GM18498 (cell line): ENCODE measurements at regions not wholly inside any gene's neighbourhood (a gene's known extent, or its start where the extent isn't known, plus 50 kb on each side); places are given as distances from the start of the nearest gene placed in this dataset.

Experiments
- ATAC-seq: cut with Tn5 transposase; IDR thresholded peaks from one replicate; pipeline ENCODE4 v1.9.1; 2021; ENCODE audit warnings: mild to moderate bottlenecking, moderate library complexity; ENCODE audit not compliant: unreplicated experiment

DNA sequence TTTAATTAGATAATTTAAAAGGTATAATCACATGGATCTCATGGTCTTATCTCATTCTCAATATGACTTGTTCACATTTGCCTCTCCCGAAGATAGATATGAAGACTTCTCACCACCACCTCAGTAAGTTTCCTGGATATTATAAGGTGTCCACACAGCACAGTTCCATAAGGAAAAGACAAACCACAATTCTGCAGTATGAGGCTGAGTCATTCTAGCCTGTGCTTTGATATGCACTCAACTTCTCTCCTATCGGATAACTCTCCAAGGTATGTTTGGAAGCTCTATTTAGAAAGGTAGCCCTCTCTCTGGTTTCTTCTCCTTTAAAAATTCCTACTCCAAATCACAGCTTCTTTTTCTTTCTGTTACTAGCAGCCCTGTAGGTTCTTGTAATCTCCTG lies 612.8 kb downstream of the ZPLD1 start:
- ATAC-seq, result no peak

DNA sequence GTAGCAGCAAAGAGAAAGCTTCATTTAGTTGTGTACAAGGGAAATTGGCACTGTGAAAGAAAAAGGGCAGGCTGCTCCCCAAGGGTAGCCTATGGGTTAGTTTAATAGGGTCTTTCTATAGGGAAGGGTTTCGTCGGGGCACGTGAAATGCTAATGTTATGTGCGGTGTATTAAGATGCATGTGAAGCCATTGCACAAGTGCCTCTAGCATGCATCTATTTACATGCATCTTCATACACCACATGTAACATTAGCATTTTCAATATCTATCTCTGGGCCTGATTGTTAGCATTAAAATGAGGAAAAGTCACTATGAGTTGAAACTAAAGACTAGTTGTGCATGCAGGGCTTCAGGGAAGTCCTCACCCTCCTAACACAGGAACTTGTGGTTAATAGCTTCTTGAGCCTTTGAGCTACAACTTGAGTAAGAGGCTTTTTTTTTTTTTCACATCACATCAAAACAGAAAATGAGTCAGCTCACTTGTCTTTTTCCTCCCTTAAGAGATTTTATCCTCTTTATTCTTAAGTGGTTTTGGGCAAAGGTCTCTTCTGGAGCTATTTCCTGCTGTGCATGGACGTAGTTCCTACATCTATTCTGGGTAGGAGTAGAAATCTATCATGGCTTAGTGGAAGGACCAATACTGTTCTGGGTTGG lies 613.4 kb downstream of the ZPLD1 start:
- peak; percentile 80 for ATAC-seq

DNA sequence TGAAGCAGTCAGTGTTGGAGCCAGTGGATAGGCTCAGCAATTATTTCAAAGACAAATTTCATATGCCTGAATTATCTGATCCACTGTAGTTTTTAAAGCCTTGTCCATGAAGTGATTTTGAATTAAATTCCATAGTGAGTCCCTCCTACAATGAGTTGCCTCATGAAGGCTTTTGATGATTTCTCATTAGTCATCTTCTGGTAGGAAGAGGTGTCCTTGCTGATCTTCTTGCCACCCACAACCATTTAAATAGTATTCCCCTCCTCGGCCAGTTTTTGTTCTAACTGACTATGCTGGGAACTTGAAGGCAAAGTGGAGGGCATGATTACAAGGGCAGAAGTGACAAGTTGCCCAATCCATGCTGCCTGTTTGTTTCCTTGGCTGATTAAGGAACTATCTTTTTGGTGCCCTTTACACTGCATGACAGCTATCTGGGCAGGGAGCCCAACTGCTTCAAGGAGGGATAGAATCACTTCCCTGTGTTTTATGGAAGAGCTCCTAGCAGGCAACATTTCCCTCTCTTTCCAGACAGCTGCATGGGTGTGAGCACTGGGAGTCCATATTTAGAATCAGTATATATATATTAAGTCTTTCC lies 617.5 kb downstream of the ZPLD1 start:
- ATAC-seq, result no peak

DNA sequence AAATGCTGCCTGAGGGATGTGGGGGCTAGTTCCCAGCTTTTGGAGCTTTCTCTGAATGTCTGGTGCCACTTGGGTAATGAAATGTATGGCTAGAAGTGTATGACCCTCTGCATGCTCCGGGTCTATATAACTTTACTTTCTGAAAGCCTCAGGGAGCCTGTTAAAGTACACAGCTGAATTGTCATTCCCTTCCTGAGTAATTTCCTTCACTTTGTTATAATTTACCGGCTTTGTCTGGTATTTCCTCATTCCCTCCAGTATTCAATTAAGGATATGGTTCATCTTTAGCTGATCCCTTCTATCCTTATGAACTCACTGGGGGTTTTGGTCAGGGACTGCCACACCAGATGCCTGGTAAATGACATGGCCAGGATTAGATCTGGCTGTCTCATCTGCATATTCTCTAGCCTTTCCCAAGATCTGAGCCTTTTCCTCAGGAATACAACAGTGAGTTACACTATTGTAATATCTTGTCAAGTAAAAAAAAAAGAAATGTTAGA lies 620.3 kb downstream of the ZPLD1 start:
- ATAC-seq, result no peak

DNA sequence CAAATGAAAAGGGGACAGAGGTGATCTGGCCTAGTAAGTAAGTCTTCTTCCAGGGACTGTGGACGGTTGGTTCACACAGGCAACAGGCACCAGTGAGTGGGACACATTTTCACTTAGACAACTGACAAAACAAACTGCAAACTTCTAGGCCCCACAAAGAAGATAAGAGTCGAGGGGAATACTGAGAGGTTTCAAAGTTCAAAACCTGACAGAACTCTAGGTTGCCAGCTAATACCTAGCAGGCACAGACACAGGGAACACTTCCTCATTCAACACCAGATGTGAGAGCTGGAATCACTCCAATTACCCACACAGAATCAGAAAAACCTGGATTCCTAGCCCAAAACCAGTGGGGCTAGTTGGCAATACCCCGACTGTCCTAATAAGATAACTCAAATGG lies 621.7 kb downstream of the ZPLD1 start:
- ATAC-seq, result no peak

DNA sequence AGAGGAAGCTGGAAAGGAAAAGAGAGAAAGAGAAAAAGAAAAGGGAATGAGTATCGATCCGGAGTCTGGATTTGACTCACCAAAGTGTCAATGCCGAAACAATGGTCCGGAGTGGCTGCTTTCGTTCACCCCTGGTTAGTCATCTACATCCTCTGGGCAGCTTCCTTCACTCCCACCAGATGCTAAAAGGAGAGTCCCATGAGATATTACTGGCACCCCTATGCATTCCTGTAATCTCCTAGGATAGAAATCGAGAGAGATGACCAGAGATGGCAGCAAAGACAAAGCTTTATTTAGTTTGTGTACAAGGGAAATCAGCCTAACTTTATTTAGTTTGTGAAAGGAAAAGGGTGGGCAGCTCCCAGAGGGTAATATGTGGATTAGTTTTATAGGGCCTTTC lies 622.2 kb downstream of the ZPLD1 start:
- ATAC-seq, result no peak

DNA sequence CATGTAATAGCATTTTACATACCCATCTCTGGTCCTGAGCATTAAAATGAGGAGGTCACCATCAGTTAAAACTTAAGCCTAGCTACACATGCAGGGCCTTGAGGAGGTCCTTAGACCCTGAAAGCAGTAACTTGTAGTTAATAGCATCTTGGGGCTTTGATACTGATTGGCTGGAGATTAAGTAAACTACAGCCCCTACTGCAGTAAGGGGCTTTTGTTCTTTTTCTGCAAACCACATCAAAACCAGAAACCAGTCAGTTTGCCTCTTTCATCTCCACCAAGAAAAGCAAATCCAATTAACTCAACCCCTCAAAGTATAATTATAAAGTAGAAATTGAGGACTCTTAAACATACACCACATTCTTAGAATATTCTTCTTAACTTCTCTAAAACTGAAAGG lies 622.7 kb downstream of the ZPLD1 start:
- ATAC-seq, result no peak

DNA sequence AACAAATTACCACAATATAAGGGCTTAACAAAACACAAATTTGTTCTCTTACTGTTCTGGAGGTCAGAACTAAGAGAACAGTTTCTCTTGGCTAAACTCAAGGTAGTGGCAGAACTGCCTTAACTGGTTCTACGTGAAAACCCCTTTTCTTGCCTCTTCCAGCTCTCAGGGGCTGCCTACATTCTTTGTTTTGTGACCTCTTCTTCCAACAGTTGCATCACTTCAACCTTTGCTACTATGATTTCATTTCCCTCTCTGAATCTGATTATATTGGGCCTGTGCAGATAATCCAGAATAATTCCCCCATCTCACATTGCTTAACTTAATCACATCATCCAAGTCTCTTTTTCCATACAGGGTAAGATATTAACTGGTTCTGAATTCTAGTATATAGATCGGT lies 624.6 kb downstream of the ZPLD1 start:
- no peak for ATAC-seq

DNA sequence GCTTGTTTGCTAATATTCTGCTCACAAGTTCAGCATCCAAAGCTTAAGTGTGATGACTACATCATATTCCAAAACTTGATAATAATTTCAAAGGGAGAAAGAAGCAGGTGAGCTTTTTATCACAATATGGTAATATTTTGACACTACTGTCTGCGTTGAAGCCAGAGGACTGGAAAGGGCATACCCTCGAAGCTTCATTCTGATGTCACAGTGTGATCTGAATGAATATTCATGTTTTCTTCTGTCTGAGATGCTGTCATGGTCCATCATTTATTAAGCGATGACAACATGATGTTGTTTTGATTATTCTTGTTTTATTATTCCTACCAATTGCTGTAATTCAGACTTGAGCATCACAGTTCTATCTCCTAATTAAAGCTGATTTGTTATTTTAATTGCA lies 625.4 kb downstream of the ZPLD1 start:
- ATAC-seq, result no peak

DNA sequence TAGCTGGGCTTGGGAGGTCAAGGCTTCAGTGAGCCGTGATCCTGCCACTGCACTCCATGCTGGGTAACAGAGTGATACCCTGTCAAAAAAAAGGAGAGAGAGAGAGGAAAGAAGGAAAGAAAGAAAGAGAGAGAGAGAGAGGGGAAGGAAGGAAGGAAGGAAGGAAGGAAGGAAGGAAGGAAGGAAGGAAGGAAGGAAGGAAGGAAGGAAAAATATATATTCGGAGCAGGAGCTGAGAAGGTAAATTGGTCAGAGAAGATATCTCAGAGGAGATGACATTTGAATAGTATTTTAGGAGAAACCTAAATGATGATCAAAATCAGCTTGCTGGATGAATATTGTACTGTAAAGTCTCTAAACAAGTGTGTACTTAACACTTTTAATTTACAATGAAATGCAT lies 633.1 kb downstream of the ZPLD1 start:
- ATAC-seq, result no peak

DNA sequence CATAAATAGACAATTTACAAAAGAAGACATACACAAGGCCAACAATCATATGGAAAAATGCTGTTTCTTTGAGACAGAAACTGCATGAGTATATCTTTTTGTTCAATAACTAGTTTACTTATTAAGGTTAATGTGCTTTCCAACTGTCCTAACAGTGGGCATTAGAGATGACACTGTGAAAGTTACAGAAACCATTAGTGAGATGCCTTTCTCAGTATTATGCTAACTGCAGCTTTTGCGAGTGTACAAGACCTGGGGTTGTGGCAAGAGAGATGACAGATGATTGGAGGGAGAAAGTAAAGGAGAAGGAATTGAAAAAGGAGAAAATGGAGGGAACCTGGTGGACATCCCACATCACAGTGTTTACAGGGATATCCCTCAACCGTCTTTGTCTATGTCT lies 640.5 kb downstream of the ZPLD1 start:
- no peak for ATAC-seq

DNA sequence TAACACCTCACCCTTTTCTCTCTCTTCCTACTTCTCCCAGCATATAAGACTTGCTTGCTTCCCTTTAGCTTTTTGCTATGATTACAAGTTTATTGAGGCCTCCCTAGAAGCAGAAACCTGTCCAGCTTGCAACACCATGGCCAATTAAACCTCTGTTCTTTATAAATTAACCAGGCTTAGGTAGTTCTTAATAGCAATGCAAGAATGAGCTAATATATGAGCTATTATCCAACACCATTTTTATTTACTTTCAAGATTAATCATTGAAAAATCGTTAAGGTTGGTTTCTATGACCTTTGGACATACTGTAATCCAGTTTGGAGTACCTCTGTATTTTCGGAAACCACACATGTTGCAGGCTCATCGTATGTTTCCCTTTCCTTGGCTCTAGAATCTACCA lies 643.1 kb downstream of the ZPLD1 start:
- ATAC-seq, result no peak

DNA sequence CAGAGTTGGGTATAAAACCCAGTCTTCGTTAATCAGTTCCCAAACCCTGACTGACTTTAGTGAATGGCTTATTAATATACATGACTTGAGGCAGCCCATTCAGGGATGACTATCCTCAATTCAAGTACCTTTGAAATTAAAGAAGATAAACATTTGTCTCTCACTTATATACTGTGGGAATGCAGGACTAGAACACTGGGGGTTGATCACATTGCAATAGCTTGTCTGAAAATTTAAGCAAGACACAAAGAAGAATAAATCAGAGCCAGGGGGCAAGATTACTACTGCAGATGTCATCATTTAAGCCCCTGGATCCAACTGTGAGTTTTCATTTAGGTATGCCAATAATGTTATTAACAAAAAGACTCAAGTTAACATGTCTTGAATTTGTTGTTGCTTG lies 647.7 kb downstream of the ZPLD1 start:
- ATAC-seq, result no peak

DNA sequence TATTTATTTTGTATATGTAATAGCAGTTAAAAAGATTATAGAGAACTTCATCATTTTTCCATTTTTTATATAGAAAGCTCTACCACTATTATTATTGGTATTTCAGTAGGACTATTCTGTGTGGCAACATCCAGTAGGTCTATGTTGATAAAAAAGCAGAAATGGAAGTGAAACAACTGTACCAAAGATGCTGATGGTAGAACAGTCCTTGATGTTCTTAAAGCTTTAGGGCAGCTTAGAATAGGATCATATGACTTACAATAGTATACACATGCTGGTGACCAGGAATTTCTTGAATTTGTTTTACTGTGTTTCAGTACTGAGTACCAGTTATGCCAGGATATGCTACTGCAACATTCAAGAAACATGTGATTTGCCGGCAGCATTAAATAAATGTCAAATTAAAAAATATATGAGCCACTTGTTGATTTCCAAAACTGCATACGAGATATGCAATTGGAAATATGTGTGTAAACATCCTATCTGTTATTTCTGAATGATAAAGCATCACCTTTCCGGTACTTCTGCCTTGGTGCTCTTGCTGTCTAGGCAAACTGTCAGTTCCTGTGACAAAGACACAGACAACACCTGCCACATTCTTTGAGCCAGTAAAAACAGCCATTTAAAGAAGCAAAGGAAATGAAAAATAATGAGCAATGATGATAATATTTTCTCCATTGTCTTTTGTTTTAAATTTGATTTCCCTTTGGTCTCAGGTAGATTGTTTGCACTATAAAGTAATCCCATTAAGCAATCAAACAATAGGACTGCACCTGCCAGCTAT lies 649.2 kb downstream of the ZPLD1 start:
- ATAC-seq, result peak; percentile 37

DNA sequence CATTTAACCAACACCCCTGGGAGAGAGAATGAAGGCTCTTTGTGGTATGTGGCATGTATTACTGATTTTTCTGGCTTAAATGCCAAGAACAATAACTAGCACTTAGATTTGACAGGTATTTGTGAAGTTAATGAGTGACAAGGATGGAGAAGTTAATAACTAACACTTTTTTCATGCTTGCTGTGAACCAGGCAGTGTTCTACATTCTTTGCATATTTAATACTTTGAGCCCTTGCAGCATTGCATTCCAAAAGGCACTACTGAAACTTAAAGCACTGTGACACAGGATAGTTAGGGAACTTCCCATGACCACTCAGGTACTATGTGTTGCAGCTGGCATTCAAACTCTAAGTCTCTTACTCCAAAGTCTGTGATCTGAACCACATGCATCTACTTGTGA lies 650.6 kb downstream of the ZPLD1 start:
- ATAC-seq, result peak; percentile 72

DNA sequence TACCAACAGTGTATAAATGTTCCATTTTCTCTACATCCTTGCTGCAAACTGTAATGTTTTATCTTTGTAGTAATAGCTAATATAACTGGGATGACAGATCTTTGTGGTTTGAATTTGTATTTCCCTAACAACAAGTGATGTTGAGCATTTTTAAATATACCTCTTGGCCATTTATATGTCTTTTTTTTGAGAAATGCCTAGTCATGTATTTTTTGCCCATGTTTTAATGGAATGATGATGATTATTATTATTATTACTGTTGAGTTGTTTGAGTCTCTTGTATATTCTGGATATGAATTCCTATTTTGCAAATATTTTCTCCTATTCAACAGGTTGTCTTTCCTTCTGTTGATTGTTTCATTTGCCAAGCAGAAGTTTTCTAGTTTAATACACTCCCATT lies 654.9 kb downstream of the ZPLD1 start:
- no peak for ATAC-seq

DNA sequence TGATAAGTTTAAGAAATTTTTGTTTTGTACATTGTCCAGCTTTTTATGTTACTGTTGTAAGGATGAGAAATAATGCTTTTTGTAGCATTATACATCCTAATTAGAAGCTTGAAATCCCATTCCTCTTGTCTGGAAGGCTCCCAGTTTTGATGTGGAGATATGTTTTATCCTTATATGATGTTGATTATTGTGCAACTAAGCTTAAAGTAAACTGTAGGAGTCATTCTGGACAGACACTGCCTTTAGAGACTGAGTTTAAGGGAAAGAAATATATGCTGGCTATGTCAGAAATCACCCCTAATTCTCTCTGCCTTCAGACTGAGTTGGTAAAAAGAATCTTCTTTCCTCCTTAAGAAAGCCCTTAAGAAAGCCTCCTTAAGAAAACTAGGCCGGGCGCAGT lies 670.4 kb downstream of the ZPLD1 start:
- ATAC-seq, result no peak

DNA sequence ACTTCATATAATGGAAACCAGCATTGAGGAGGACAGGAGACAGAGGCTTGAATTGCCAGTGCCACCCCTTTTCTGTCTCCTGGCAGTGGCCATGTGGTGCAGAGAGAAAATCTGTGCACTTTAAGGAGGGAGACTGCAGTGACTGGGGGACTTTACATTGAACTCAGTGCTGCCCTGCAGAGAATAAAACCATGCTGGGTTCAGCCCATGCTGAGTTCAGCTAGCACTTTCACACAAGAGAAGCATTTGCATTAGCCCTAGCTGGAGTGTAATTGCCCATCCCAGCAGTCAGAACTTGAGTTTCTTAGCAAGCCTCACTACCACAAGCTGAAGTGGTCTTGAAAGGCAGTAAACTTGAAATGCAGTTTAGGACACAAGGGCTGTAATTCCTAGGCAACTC lies 677.5 kb downstream of the ZPLD1 start:
- ATAC-seq, result no peak

DNA sequence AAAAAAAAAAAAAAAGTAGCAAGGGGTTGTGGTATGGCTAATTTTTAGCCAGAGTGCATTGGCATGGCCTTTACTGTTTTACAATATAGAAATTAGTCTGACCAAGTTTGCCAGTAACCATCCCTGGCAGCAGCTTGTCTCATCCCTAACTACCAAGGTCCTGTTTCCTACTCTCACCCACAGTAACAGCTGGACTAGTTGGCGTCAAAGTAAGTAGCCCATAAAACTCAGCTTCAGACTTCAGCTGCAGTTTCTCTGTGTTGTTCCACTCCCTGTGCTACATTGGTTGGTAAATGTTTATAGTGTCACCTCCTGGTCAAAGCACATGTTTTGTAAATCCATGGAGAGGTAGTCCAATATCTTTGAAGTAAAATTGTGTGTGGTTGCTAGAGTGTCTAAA lies 691.3 kb downstream of the ZPLD1 start:
- ATAC-seq, result peak; percentile 46

DNA sequence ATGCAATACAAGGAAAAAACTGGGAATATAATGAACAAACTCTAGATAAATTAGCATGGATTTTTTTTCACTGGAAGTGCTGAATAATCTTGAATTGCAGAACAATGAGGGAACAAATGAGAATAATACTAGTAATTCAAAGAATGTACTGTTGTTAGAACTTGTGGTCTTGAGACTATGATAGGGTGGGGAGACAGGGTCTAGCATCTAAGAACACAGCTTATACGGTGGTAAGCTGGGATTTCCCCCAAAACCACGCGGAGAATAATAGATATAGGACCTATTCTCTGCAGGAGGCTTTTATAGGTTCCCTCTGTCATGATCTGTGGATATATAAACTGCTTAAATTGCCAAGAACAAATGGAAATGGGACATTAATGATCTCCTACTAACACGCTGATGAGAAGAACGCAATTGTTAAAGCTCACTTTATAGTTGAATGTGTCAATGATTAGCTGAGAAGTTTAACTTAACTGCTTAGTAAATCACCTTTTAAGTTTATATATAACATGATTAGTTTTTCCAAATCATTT lies 692.3 kb downstream of the ZPLD1 start:
- ATAC-seq, result peak; percentile 38

DNA sequence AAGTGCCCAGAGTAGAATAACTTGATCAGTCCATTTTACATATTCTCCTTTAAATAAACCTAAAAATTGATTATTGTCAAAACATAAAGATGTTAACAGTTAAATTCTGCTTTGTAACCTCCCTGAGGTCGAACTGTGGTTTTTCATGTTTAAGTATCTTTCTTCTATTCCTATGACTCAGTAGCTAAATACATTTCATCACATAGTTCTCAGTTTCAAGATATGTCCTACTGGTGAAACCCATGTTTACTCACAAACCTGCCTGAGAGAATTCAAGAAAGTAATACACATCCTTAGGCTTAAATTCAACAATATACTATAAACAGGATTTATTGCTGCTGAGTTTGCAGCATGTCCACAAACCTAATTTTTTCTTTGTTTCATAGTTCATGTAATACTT lies 692.9 kb downstream of the ZPLD1 start:
- ATAC-seq, result peak; percentile 89
